ENCODE measurements at regions not wholly inside any gene's neighbourhood (a gene's known extent, or its start where the extent isn't known, plus 50 kb on each side); places are given as distances from the start of the nearest gene placed in this dataset.

- H3K9me3 ChIP-seq (ENCODE audit: control insufficient read depth, low read length): peaks cover 10% of the 10 kb centered on the region
- no peaks in the 10 kb centered on the region for H3K27me3 ChIP-seq (ENCODE audit: control insufficient read depth, insufficient read depth, low read length, poor library complexity, severe bottlenecking)
- H3K4me1 Mint-ChIP-seq: no peaks in the 10 kb centered on the region
- H3K27ac Mint-ChIP-seq: no peak overlapping the region
- H3K4me3 Mint-ChIP-seq: no peak overlapping the region
- H3K9me3 Mint-ChIP-seq: peaks cover 31% of the 10 kb centered on the region
- WGBS, 2 experiments (ENCODE audit: insufficient coverage in 1 of 2, insufficient read length in 1 of 2): 77 to 86% methylated on average over 6 to 9 of the region's 9 CpGs
- H3K4me1 ChIP-seq (ENCODE audit: control insufficient read depth, insufficient read depth, low read length): peaks cover 5% of the 10 kb centered on the region
- no peak overlapping the region for H3K27ac ChIP-seq (ENCODE audit: low read depth, low read length)
- H3K27me3 Mint-ChIP-seq (ENCODE audit: insufficient read depth): no peaks in the 10 kb centered on the region
- no peaks in the 10 kb centered on the region for H3K36me3 ChIP-seq (ENCODE audit: control insufficient read depth, insufficient read depth, low read length)
- peak; percentile 65 for DNase-seq
- H3K36me3 Mint-ChIP-seq (ENCODE audit: low read depth): no peaks in the 10 kb centered on the region
- no peak overlapping the region for H3K9ac ChIP-seq (ENCODE audit: extremely low read depth, low read length, poor library complexity, severe bottlenecking)
- no peak overlapping the region for H3K4me3 ChIP-seq (ENCODE audit: low read length)
- peak; percentile 68 for TF ChIP-seq CTCF (conservative IDR thresholded peaks at IDR 0.05)
Observed at GRCh38 chr6:169019727-169020491, 233.7 kb downstream of the THBS2 start.

- no peak overlapping the region for H3K27ac Mint-ChIP-seq
- Histone ChIP-seq H3K4me3 (ENCODE audit: low read length) (no peak overlapping the region), H3K4me1 (ENCODE audit: control insufficient read depth, insufficient read depth, low read length) (peaks cover 5% of the 10 kb centered on the region), H3K27ac (ENCODE audit: low read depth, low read length) (no peak overlapping the region), H3K27me3 (ENCODE audit: control insufficient read depth, insufficient read depth, low read length, poor library complexity, severe bottlenecking) (no peaks in the 10 kb centered on the region), H3K9me3 (ENCODE audit: control insufficient read depth, low read length) (peaks cover 10% of the 10 kb centered on the region), H3K9ac (ENCODE audit: extremely low read depth, low read length, poor library complexity, severe bottlenecking) (no peak overlapping the region), H3K36me3 (ENCODE audit: control insufficient read depth, insufficient read depth, low read length) (no peaks in the 10 kb centered on the region)
- H3K4me3 Mint-ChIP-seq: no peak overlapping the region
- DNase-seq: no peak
- peaks cover 31% of the 10 kb centered on the region for H3K9me3 Mint-ChIP-seq
- no peaks in the 10 kb centered on the region for H3K27me3 Mint-ChIP-seq (ENCODE audit: insufficient read depth)
- no peak for TF ChIP-seq CTCF (conservative IDR thresholded peaks at IDR 0.05)
- H3K4me1 Mint-ChIP-seq: no peaks in the 10 kb centered on the region
- H3K36me3 Mint-ChIP-seq (ENCODE audit: low read depth): no peaks in the 10 kb centered on the region
- WGBS, 2 experiments (ENCODE audit: insufficient coverage in 1 of 2, insufficient read length in 1 of 2): 80 to 95% methylated on average over 1 to 3 of the region's 3 CpGs
Observed at GRCh38 chr6:169019111-169019510, 234.5 kb downstream of the THBS2 start.

- H3K4me3 Mint-ChIP-seq: no peak overlapping the region
Observed at GRCh38 chr6:169016758-169017157, 236.9 kb downstream of the THBS2 start.

More at GRCh38 chr6:169016758-169017157, 236.9 kb downstream of the THBS2 start:
- peaks cover 5% of the 10 kb centered on the region for H3K4me1 ChIP-seq (ENCODE audit: control insufficient read depth, insufficient read depth, low read length)
- no peaks in the 10 kb centered on the region for H3K4me1 Mint-ChIP-seq
- no peak for TF ChIP-seq CTCF (conservative IDR thresholded peaks at IDR 0.05)
- H3K27ac Mint-ChIP-seq: no peak overlapping the region
- no peaks in the 10 kb centered on the region for H3K36me3 ChIP-seq (ENCODE audit: control insufficient read depth, insufficient read depth, low read length)
- H3K4me3 ChIP-seq (ENCODE audit: low read length): no peak overlapping the region
- peaks cover 10% of the 10 kb centered on the region for H3K9me3 ChIP-seq (ENCODE audit: control insufficient read depth, low read length)
- H3K9ac ChIP-seq (ENCODE audit: extremely low read depth, low read length, poor library complexity, severe bottlenecking): no peak overlapping the region
- H3K27me3 Mint-ChIP-seq (ENCODE audit: insufficient read depth): no peaks in the 10 kb centered on the region
- H3K27ac ChIP-seq (ENCODE audit: low read depth, low read length): no peak overlapping the region
- DNase-seq: no peak
- H3K9me3 Mint-ChIP-seq: peaks cover 23% of the 10 kb centered on the region
- no peaks in the 10 kb centered on the region for H3K27me3 ChIP-seq (ENCODE audit: control insufficient read depth, insufficient read depth, low read length, poor library complexity, severe bottlenecking)
- no peaks in the 10 kb centered on the region for H3K36me3 Mint-ChIP-seq (ENCODE audit: low read depth)

All from endodermal cell (in vitro differentiated cells).